ENCODE measurements at regions not wholly inside any gene's neighbourhood (a gene's known extent, or its start where the extent isn't known, plus 50 kb on each side); places are given as distances from the start of the nearest gene placed in this dataset.

- TF ChIP-seq CTCF (IDR thresholded peaks at IDR 0.05; ENCODE audit: low read depth, low read length, poor library complexity, severe bottlenecking) (no peak), EZH2phosphoT487 (IDR thresholded peaks at IDR 0.05; ENCODE audit: borderline replicate concordance, low read length) (no peak)
Observed at GRCh38 chr6:74671558-74672025, 534.3 kb downstream of the COL12A1 start.
